HUES48 (cell line): ENCODE measurements at regions not wholly inside any gene's neighbourhood (a gene's known extent, or its start where the extent isn't known, plus 50 kb on each side); places are given as distances from the start of the nearest gene placed in this dataset.

ENCODE experiments used
- H3K27ac ChIP-seq: one replicate; pipeline ENCODE4 v1.7.0; 2013; ENCODE audit warnings: low read depth, low read length, inconsistent platforms
- H3K27me3 ChIP-seq: 2 replicates; pipeline ENCODE4 v1.6.1; 2013; ENCODE audit warnings: mild to moderate bottlenecking, low read length; ENCODE audit not compliant: control insufficient read depth, insufficient read depth
- H3K36me3 ChIP-seq: 2 replicates; pipeline ENCODE4 v1.6.1; 2013; ENCODE audit warnings: low read length; ENCODE audit not compliant: control insufficient read depth, insufficient read depth
- H3K4me1 ChIP-seq: 2 replicates; pipeline ENCODE4 v1.6.1; 2013; ENCODE audit warnings: mild to moderate bottlenecking, low read length; ENCODE audit not compliant: control insufficient read depth, insufficient read depth
- H3K4me3 ChIP-seq: 2 replicates; pipeline ENCODE4 v1.5.1; 2013; ENCODE audit warnings: mild to moderate bottlenecking, low read depth, low read length
- H3K9ac ChIP-seq: 2 replicates; pipeline ENCODE4 v1.6.1; 2013; ENCODE audit warnings: mild to moderate bottlenecking, low read depth, low read length, moderate library complexity
- H3K9me3 ChIP-seq: 2 replicates; pipeline ENCODE4 v1.6.1; 2013; ENCODE audit warnings: low read length; ENCODE audit not compliant: control insufficient read depth, insufficient read depth

DNA sequence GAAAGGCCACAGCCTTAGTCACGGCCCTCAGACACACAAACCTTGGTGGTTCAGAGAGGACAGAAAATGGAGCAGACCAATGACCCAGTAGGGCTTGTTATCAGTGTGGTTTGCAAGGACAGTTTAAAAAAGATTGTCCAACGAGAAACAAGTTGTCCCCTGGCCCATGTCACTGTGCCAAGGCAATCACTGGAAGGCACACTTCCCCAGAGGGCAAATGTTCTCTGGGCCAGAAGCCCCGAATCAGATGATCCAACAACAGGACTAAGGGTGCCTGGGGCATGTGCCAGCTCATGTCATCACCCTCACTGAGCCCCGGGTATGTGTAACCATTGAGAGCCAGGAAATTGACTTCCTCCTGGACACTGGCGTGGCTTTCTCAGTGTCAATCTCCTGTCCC, 950.1 kb upstream of the CTNND2 start:
- H3K4me3 ChIP-seq = no peak overlapping the region
- peaks cover 14% of the 10 kb centered on the region for H3K4me1 ChIP-seq
- H3K9ac ChIP-seq = no peak overlapping the region
- H3K27me3 ChIP-seq = no peaks in the 10 kb centered on the region
- H3K27ac ChIP-seq = no peak overlapping the region
- H3K9me3 ChIP-seq = no peaks in the 10 kb centered on the region
- no peaks in the 10 kb centered on the region for H3K36me3 ChIP-seq

DNA sequence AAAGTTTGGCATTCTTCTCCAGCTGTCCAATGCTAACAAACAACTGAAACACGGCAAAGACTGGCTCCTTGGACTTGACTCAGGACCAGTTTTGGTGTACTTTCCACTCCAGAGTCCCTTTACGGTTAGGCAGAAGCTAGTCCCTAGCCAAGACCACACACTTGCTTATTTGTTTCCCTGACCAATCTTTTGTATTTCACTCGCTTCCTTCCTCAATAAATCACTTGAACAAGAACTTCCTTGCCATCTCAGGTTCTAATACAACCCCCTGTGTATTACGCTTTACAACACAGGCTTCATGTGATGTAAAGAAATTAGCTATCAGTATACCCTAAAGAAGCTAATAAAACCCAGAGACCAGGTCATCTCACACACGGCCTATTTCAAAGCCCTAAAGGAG, 947.5 kb upstream of the CTNND2 start:
- Histone ChIP-seq H3K4me1 (peaks cover 9% of the 10 kb centered on the region), H3K36me3 (no peaks in the 10 kb centered on the region), H3K9me3 (no peaks in the 10 kb centered on the region), H3K27me3 (no peaks in the 10 kb centered on the region), H3K9ac (no peak overlapping the region), H3K4me3 (no peak overlapping the region), H3K27ac (no peak overlapping the region)

DNA sequence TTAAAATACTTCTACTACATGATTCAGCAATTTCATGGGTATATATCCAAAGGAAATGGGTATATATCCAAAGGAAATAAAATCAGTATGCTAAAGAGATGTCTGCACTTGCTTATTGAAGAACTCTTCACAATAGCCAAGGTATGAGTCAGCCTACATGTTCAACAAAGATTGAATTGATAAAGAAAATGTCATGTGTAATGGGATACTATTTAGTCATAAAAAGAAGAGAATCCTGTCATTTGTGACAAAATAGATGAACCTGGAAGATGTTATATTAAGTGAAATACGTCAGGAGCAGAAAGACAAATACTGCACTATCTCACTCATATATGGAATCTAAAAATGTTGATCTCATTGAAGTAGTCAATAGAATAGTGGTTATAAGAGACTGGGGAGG, 944.5 kb upstream of the CTNND2 start:
- Histone ChIP-seq H3K27me3 (no peaks in the 10 kb centered on the region), H3K4me3 (no peak overlapping the region), H3K27ac (no peak overlapping the region), H3K36me3 (no peaks in the 10 kb centered on the region), H3K9ac (no peak overlapping the region), H3K9me3 (no peaks in the 10 kb centered on the region), H3K4me1 (peaks cover 7% of the 10 kb centered on the region; the same call in 1 of the 2 replicates)

DNA sequence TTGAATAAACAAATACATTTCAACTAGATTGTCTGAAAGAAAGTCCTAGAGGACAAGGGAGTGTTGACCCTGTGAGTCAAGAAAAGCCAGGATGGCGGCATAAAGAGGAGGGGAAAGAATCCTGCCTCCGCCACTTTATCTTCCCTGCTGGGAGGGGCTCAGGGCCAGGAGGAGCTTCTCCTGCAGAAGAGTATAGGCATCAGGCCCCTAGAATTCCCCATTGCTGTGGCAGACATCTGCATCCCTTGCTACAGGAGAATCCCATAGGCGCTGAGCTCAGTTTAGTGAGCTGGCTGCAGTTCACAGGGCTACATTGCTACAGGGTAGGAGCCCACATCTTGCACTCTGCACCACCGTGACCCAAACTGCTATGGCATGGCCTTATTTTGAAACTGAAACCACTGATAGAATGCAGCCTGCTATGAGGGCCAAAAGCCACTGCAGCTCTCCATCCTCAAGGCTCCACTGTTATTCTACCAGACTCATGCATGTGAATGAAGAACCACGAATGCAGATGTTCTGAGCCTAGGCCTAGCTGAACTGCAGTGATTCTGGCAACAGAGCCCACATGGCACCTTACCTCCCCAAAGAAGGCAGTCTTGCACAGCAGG, 941.4 kb upstream of the CTNND2 start:
- Histone ChIP-seq H3K4me1 (peaks cover 7% of the 10 kb centered on the region; the same call in 1 of the 2 replicates), H3K27me3 (no peaks in the 10 kb centered on the region), H3K36me3 (no peaks in the 10 kb centered on the region), H3K9ac (no peak overlapping the region), H3K9me3 (no peaks in the 10 kb centered on the region), H3K4me3 (no peak overlapping the region), H3K27ac (no peak overlapping the region)

DNA sequence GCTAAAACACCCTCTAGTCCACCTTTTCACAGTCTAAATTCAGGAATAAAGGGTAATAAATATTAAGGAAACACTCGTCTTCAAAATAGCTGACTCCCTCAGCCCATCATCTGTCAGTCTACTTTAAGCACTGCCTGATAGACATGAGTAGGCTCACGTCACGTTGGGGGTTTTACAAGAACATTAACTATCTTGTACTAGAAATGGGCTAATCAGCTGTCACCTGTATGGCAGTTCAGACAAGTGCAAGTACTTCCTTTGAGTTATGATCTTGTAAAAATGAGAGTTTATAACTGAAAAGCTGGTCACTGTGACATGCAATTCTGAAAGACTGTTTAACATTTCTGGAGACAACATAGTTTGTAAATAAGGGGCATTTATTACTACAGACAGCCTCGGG, 936.7 kb upstream of the CTNND2 start:
- no peaks in the 10 kb centered on the region for H3K9me3 ChIP-seq
- H3K4me1 ChIP-seq = peaks cover 11% of the 10 kb centered on the region; the same call in 1 of the 2 replicates
- H3K4me3 ChIP-seq = no peak overlapping the region
- H3K27ac ChIP-seq = no peak overlapping the region
- H3K27me3 ChIP-seq = no peaks in the 10 kb centered on the region
- H3K9ac ChIP-seq = no peak overlapping the region
- no peaks in the 10 kb centered on the region for H3K36me3 ChIP-seq

DNA sequence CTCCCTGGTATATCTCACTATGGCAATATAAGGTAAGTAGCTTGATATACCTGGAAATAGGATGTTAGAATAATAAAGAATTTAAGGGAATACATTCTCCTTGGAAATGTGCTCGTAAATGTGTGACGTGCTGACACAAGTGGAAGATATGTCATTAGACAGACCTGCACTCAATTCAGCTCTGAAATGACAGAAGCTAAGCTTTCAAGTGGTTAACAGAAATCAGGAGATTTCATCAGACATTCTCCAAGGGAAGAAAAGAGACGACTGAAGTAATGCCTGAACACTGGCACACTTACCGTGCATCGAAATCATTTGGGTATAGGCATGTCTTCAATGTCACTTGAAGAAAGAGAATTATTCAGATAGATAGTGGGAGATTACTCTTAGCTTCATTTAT, 933.3 kb upstream of the CTNND2 start:
- no peak overlapping the region for H3K4me3 ChIP-seq
- no peaks in the 10 kb centered on the region for H3K36me3 ChIP-seq
- H3K9me3 ChIP-seq = no peaks in the 10 kb centered on the region
- H3K27me3 ChIP-seq = no peaks in the 10 kb centered on the region
- H3K9ac ChIP-seq = no peak overlapping the region
- peaks cover 6% of the 10 kb centered on the region; the same call in 1 of the 2 replicates for H3K4me1 ChIP-seq
- no peak overlapping the region for H3K27ac ChIP-seq

DNA sequence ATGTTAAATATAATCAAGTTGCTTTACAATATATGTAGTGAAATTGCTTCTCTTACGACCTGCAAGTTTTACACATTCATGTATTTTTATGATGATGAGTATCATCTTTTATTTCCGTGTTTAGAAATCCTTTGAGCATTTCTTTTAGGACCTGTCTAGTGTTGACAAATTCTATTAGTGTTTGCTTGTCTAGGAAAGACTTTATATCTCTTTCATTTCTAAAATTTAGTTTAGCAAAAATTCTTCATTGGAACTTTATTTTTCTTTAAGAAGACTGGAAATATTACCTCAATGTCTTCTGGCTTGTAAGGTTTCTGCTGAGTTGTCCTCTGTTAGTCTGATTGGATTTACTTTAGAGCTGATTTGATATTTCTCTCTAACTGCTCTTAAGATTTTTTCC, 920.9 kb upstream of the CTNND2 start:
- no peaks in the 10 kb centered on the region for H3K9me3 ChIP-seq
- H3K36me3 ChIP-seq = no peaks in the 10 kb centered on the region
- H3K9ac ChIP-seq = no peak overlapping the region
- H3K4me3 ChIP-seq = no peak overlapping the region
- H3K4me1 ChIP-seq = no peaks in the 10 kb centered on the region
- H3K27ac ChIP-seq = no peak overlapping the region
- no peaks in the 10 kb centered on the region for H3K27me3 ChIP-seq

DNA sequence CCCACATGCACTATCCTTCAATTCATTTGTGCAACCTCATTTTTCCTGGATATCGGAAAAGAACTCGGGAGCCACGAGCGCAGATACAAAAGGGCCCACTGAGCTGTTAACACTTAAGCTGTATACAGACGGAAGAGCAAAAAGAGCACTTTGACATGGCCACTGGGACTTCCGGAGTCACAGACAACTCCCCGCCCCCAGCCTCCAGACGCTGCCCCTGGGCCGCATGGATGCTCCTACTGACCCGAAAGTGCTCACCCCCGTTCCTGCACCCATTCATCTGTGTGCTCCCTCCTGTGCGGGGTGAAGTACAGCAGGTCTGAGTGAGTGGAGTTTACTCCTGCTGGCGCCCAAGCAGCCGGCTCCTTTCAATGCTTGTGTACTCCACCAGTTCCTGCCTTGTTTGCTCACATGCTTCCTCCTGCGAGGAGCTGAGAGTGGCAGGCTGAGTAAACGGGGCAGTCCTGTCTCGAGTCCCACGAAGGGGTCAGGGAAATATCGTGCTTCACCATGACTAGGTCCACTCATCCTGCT, 901.0 kb upstream of the CTNND2 start:
- Histone ChIP-seq H3K4me3 (no peak overlapping the region), H3K36me3 (no peaks in the 10 kb centered on the region)

DNA sequence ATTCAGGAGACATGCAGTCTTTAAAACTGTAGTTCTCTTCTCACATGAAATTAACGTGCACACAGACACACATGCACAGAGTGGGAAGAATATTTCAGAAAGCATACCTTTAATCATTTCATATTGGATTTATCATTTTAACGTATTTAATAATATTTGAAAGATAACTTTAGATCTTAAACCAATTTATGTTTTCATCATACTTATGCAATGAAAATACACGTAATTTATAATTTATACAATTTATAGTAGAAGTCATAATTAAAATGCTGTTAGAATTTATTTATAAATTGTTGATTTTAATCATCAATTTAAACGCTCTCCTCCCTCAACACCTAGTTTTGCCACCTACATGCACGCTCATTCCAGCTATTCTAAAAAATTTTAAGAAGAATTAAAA, 894.9 kb upstream of the CTNND2 start:
- no peak overlapping the region for H3K4me3 ChIP-seq
- H3K36me3 ChIP-seq = no peaks in the 10 kb centered on the region
- no peak overlapping the region for H3K9ac ChIP-seq
- H3K27ac ChIP-seq = no peak overlapping the region
- H3K9me3 ChIP-seq = peaks cover 3% of the 10 kb centered on the region; the same call in 1 of the 2 replicates
- no peaks in the 10 kb centered on the region for H3K27me3 ChIP-seq
- no peaks in the 10 kb centered on the region for H3K4me1 ChIP-seq

More for the DNA sequence above, 901.0 kb upstream of the CTNND2 start:
- Histone ChIP-seq H3K4me1 (no peaks in the 10 kb centered on the region), H3K27me3 (no peaks in the 10 kb centered on the region), H3K9me3 (no peaks in the 10 kb centered on the region), H3K27ac (no peak overlapping the region), H3K9ac (no peak overlapping the region)

DNA sequence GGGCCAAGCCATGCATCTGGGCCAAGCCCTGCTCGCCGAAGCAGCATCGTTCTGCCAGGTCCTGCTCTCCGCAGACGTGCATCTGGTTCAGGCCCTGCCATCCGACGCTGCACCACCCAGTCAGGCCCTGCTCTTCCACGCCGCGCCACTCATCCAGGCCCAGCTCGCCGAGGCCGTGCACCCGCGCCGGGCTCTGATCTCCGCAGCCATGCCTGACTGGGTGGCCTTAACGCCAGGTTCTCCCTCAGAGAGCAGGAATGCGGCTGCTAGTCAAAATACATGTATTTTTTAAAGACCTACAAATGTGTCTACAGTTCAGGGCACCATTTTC, 891.1 kb upstream of the CTNND2 start:
- Histone ChIP-seq H3K36me3 (no peaks in the 10 kb centered on the region), H3K27me3 (no peaks in the 10 kb centered on the region), H3K4me3 (no peak overlapping the region), H3K27ac (no peak overlapping the region), H3K9me3 (peaks cover 3% of the 10 kb centered on the region; the same call in 1 of the 2 replicates), H3K9ac (no peak overlapping the region), H3K4me1 (no peaks in the 10 kb centered on the region)

DNA sequence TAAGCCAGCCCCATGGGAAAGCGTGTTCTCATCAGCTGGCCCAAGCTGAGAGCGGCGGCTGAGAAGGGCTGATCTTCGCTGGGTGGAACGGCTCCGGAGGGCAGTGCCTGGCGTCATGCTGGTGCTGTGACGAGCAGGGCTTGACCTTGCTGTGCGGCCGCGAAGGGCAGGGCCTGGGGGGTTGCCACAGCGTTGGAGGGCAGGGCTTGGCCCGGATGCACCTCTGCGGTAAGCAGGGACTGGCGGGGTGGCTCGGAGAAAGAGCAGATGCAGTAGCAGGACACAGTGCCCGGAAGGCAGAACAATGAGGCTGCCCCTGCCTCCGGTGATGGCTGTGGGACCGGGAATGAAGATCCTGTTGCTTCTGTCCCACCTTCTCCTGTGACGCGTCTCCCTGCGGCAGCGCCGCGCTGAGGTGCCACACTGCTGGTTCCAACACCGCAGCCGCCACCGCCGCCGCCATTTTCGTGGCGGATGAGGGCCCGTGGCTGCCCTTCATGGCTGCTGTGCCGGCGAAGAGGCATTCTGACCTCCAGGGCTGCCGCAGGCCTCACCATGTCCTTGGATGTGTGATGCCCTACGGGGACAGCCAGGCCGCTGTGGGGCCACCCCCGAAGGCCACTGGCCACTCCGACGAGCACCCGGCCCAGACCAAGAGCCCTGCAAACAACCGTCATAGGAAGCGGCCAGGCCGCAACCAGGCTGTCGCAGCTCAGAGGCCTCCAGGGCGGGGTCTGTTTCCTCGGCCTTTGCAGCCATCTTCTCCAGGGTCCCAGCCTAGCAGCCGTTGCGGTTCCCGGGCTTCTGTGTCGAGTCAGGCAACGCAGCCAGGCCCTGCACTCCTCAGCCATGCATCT, 890.5 kb upstream of the CTNND2 start:
- no peaks in the 10 kb centered on the region for H3K4me1 ChIP-seq
- H3K27ac ChIP-seq = no peak overlapping the region
- H3K9me3 ChIP-seq = peaks cover 3% of the 10 kb centered on the region; the same call in 1 of the 2 replicates
- no peak overlapping the region for H3K9ac ChIP-seq
- H3K4me3 ChIP-seq = no peak overlapping the region
- H3K27me3 ChIP-seq = no peaks in the 10 kb centered on the region
- no peaks in the 10 kb centered on the region for H3K36me3 ChIP-seq
